ENCODE measurements at regions not wholly inside any gene's neighbourhood (a gene's known extent, or its start where the extent isn't known, plus 50 kb on each side); places are given as distances from the start of the nearest gene placed in this dataset.

DNA sequence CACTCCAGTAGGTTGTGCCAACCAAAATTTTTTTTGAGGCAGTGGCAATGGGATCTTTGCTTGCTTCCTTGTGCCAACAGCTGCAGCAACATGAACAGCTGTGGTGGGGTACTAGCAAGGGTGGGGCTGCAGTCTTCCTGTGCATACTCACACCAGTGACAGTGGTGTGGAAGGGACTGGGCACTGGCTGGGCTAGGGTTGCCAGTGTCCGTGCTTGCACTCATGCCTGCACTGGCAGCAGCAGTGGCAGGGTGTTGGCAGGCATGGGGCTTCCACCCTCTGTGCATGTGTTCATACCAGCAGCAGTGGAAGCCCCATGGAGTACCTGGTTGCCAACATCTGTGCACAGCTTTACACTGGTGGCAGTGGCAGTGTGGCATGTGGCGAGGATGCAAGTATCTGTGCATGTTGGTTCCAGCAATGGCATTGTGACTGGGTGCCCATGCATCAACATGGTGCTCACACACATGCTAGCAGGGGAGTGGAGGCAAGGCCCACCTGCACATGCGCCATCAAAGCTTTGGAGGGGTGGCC, 1312.6 kb downstream of the PCDH18 start:
- ChIA-PET POLR2A (no interaction called here), CTCF (no interaction called here)
- H3K36me3 ChIP-seq (ENCODE audit: control insufficient read depth, insufficient read depth, low read length) = no peaks in the 10 kb centered on the region
- no peak overlapping the region for H3K27ac ChIP-seq (ENCODE audit: low read length)
- DNase-seq (ENCODE audit: low read depth, low spot score) (no peak), ATAC-seq (no peak)
- no TSS peak for BruUV-seq (replicated peaks)
- H3K4me3 ChIP-seq (ENCODE audit: low read depth in 2 of 2, low read length in 2 of 2) = no peak overlapping the region
- in situ Hi-C loops (cut with HindIII; ENCODE audit: low pct_unique_long_range_greater_than_20kb, low sequenced_read_pairs) (no loop called here), intact Hi-C loops (cut with micrococcal nuclease; ENCODE audit: unreplicated experiment) (no loop called here)
- H3K4me1 ChIP-seq (ENCODE audit: control insufficient read depth, insufficient read depth, low read length) = no peaks in the 10 kb centered on the region
- no peaks in the 10 kb centered on the region for H3K9me3 ChIP-seq (ENCODE audit: control insufficient read depth, insufficient read depth, low read depth, low read length)
- TF ChIP-seq, protein P1, sequence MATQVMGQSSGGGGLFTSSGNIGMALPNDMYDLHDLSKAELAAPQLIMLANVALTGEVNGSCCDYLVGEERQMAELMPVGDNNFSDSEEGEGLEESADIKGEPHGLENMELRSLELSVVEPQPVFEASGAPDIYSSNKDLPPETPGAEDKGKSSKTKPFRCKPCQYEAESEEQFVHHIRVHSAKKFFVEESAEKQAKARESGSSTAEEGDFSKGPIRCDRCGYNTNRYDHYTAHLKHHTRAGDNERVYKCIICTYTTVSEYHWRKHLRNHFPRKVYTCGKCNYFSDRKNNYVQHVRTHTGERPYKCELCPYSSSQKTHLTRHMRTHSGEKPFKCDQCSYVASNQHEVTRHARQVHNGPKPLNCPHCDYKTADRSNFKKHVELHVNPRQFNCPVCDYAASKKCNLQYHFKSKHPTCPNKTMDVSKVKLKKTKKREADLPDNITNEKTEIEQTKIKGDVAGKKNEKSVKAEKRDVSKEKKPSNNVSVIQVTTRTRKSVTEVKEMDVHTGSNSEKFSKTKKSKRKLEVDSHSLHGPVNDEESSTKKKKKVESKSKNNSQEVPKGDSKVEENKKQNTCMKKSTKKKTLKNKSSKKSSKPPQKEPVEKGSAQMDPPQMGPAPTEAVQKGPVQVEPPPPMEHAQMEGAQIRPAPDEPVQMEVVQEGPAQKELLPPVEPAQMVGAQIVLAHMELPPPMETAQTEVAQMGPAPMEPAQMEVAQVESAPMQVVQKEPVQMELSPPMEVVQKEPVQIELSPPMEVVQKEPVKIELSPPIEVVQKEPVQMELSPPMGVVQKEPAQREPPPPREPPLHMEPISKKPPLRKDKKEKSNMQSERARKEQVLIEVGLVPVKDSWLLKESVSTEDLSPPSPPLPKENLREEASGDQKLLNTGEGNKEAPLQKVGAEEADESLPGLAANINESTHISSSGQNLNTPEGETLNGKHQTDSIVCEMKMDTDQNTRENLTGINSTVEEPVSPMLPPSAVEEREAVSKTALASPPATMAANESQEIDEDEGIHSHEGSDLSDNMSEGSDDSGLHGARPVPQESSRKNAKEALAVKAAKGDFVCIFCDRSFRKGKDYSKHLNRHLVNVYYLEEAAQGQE (IDR thresholded peaks at IDR 0.05; ENCODE audit: insufficient read depth in 1 of 2, low read depth in 2 of 2, low read length in 1 of 2) = no peak
- no peaks in the 10 kb centered on the region for H3K27me3 ChIP-seq (ENCODE audit: control insufficient read depth, insufficient read depth, low read length)

DNA sequence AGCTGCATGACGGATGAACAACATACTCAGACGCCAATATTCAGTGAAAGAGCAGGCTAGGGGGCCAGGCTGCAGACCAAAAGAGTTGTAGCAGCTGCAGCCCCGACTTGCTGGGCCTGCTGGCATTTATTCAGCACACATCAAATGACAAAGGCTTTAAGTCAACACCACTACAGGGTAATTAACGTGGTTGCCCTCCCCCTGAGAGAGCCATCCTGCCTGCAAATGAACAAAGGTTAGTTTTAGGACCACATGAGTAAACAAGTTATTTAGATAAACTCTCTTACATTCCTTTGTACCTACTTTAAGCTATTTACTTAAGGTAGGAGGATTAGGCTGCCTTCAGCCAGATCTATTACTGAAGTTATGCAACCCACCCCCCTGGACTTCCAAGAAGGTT, 1329.1 kb downstream of the PCDH18 start:
- H3K4me1 ChIP-seq (ENCODE audit: control insufficient read depth, insufficient read depth, low read length) = no peaks in the 10 kb centered on the region
- H3K36me3 ChIP-seq (ENCODE audit: control insufficient read depth, insufficient read depth, low read length) = no peaks in the 10 kb centered on the region
- ATAC-seq (no peak), DNase-seq (ENCODE audit: low read depth, low spot score) (no peak)
- H3K4me3 ChIP-seq (ENCODE audit: low read depth in 2 of 2, low read length in 2 of 2) = no peak overlapping the region
- H3K9me3 ChIP-seq (ENCODE audit: control insufficient read depth, insufficient read depth, low read depth, low read length) = no peaks in the 10 kb centered on the region
- no peak for TF ChIP-seq POLR2AphosphoS5 (IDR thresholded peaks at IDR 0.05; ENCODE audit: low read depth, low read length)
- no peak for TF ChIP-seq TCF7L2 (IDR thresholded peaks at IDR 0.05; ENCODE audit: low read depth, low read length)
- TF ChIP-seq, protein P1 (IDR thresholded peaks at IDR 0.05; ENCODE audit: insufficient read depth in 1 of 2, low read depth in 2 of 2, low read length in 1 of 2) = no peak
- TF ChIP-seq, protein P2, sequence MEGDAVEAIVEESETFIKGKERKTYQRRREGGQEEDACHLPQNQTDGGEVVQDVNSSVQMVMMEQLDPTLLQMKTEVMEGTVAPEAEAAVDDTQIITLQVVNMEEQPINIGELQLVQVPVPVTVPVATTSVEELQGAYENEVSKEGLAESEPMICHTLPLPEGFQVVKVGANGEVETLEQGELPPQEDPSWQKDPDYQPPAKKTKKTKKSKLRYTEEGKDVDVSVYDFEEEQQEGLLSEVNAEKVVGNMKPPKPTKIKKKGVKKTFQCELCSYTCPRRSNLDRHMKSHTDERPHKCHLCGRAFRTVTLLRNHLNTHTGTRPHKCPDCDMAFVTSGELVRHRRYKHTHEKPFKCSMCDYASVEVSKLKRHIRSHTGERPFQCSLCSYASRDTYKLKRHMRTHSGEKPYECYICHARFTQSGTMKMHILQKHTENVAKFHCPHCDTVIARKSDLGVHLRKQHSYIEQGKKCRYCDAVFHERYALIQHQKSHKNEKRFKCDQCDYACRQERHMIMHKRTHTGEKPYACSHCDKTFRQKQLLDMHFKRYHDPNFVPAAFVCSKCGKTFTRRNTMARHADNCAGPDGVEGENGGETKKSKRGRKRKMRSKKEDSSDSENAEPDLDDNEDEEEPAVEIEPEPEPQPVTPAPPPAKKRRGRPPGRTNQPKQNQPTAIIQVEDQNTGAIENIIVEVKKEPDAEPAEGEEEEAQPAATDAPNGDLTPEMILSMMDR (IDR thresholded peaks at IDR 0.05) = no peak
- no peak for TF ChIP-seq SIN3A (IDR thresholded peaks at IDR 0.05; ENCODE audit: borderline replicate concordance, insufficient read depth, low read depth, low read length)
- BruUV-seq (replicated peaks) = no TSS peak
- H3K27ac ChIP-seq (ENCODE audit: low read length) = no peak overlapping the region
- CTCF ChIA-PET = no interaction called here
- intact Hi-C loops (cut with micrococcal nuclease; ENCODE audit: unreplicated experiment) (no loop called here), in situ Hi-C loops (cut with HindIII; ENCODE audit: low pct_unique_long_range_greater_than_20kb, low sequenced_read_pairs) (no loop called here)
- H3K27me3 ChIP-seq (ENCODE audit: control insufficient read depth, insufficient read depth, low read length) = no peaks in the 10 kb centered on the region
- POLR2A ChIA-PET = no interaction called here

All from Panc1 (cell line).